GM12873 (cell line): ENCODE measurements at regions not wholly inside any gene's neighbourhood (a gene's known extent, or its start where the extent isn't known, plus 50 kb on each side); places are given as distances from the start of the nearest gene placed in this dataset.

Source experiments
- TF ChIP-seq, protein P1 (sequence below): IDR thresholded peaks from 2 replicates; pipeline ENCODE4 v1.5.1; 2012; ENCODE audit warnings: low read depth, mild to moderate bottlenecking, moderate library complexity, low read length, control low read depth; ENCODE audit not compliant: insufficient read depth; ENCODE audit errors: missing control alignments

DNA sequence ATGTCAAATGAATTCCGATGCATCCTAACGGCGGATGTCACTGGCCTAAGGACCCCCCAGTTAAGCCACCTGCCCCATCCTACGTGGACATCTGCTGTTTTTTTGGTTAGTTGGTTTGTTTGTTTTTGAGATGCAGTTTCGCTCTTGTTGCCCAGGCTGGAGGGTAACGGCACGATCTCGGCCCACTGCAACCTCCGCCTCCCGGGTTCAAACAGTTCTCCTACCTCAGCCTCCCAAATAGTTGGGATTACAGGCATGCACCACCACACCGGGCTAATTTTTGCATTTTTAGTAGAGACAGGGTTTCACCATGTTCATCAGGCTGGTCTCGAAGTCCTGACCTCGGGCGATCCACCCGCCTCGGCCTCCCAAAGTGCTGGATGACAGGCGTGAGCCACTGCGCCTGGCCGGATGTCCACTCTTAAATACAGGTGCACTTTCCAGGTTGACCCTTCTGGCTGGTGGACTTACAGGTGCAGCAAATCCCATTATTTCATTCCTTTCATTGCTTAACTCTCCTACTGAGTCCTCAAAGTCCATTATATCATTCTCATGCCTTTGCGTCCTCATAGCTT is 206.2 kb downstream of the CRLF2 start:
- TF ChIP-seq, protein P1, sequence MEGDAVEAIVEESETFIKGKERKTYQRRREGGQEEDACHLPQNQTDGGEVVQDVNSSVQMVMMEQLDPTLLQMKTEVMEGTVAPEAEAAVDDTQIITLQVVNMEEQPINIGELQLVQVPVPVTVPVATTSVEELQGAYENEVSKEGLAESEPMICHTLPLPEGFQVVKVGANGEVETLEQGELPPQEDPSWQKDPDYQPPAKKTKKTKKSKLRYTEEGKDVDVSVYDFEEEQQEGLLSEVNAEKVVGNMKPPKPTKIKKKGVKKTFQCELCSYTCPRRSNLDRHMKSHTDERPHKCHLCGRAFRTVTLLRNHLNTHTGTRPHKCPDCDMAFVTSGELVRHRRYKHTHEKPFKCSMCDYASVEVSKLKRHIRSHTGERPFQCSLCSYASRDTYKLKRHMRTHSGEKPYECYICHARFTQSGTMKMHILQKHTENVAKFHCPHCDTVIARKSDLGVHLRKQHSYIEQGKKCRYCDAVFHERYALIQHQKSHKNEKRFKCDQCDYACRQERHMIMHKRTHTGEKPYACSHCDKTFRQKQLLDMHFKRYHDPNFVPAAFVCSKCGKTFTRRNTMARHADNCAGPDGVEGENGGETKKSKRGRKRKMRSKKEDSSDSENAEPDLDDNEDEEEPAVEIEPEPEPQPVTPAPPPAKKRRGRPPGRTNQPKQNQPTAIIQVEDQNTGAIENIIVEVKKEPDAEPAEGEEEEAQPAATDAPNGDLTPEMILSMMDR, result no peak

- TF ChIP-seq, protein P1, result no peak
Measured at GRCh38 chrX:1002611-1003010, 209.8 kb downstream of the CRLF2 start.

DNA sequence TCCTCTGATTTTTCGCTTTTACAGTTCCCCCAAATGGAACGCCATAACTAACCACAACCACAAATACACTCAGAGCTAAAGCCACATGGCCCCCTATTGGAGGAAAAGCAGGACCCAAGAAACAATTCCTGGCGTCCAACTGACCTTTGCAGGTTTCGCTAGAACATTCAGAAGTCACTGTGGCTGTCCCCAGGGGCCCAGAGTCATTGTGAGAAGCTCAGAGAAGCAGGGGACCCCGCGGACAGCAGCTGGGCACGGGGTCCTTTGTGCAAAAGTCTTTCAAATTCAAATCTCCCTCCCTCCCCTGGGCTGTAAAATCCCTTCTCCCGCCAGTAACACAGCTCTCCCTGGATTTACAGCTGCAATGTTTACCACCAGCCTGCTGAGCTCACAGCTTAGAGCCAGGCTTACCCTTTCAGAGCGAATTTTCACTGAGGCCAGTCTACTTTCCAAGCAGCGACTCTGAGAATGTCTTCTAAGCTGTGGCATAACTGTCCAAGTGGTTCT is 214.8 kb downstream of the CRLF2 start:
- TF ChIP-seq, protein P1, result no peak

- TF ChIP-seq, protein P1, result no peak
Measured at GRCh38 chrX:994780-995179, 217.7 kb downstream of the CRLF2 start.

DNA sequence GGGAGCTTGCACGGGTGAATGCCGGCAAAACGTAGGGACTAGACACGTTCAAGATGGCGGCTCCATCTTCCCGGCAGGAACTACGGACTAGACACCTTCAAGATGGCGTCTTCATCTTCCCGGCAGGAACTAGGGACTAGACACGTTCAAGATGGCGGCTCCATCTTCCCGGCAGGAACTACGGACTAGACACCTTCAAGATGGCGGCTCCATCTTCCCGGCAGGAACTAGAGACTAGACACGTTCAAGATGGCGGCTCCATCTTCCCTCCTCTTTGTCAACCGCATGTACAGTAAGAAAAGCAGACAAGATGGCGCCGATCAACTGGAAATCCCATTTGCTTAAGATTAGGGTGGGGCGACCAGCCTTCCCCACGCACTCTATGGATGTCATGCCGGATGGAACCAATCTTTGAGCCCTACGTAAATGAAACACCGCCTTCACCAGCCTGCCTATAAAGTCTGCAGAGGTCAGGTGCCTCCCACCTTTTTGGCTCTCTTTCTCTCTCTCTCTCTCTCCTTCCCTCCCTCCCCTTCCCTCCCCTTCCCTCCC is 222.4 kb downstream of the CRLF2 start:
- TF ChIP-seq, protein P1, result no peak

GRCh38 chrX:981791-982626 is 230.4 kb downstream of the CRLF2 start:
- TF ChIP-seq, protein P1, result no peak

DNA sequence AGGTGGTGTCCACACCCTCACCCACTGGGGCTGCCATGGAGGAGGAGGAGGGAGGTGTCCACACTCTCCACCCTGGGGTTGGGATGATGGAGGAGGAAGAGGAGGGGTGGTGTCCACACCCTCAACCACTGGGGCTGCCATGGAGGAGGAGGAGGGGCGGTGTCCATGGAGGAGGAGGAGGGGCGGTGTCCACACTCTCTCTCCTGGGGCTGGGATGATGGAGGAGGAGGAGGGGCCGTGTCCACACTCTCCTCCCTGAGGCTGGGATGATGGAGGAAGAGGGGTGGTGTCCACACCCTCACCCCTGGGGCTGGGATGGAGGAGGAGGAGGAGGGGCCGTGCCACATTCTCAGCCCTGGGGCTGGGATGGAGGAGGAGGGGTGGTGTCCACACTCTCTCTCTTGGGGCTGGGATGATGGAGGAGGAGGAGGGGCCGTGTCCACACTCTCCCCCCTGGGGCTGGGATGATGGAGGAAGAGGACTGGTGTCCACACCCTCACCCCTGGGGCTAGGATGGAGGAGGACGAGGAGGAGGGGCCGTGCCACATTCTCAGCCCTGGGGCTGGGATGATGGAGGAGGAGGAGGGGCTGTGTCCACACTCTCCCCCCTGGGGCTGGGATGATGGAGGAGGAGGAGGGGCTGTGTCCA is 231.7 kb downstream of the CRLF2 start:
- TF ChIP-seq, protein P1, result no peak
